ENCODE measurements at regions not wholly inside any gene's neighbourhood (a gene's known extent, or its start where the extent isn't known, plus 50 kb on each side); places are given as distances from the start of the nearest gene placed in this dataset.
"Not testable (repeated sequence)": the region's sequence is repeated elsewhere in the genome, so short reads cannot be mapped to it uniquely, and the experiment has no call there.

- no peak for DNase-seq
These were observed 854.3 kb upstream of the ACVR2A start for GRCh38 chr2:146990311-146991054.

DNA sequence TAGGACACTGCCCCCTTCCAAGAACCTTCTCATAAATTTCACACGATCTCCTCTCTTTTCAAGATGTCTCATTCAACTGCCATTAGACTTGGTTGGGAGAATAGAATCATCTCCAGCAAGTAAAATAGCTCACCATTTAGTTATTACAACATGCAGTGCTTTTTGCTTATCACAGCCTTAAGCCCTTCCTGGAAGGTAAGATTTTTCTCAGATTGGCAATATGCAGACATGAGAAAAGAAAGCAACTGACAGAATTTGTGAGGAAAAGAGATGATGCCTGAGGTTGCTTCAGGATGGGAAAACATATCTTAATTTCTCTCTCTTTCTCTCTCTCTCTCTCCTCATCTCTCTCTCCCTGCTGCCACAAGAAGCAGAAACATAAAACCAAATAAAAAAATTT lies 855.1 kb upstream of the ACVR2A start:
- no peak for DNase-seq

GRCh38 chr2:146987996-146988395 lies 856.8 kb upstream of the ACVR2A start:
- DNase-seq, result no peak

GRCh38 chr2:146986161-146986560 lies 858.7 kb upstream of the ACVR2A start:
- no peak for DNase-seq

GRCh38 chr2:146985753-146986152 lies 859.1 kb upstream of the ACVR2A start:
- no peak for DNase-seq

GRCh38 chr2:146984014-146984413 lies 860.8 kb upstream of the ACVR2A start:
- DNase-seq, result no peak

DNA sequence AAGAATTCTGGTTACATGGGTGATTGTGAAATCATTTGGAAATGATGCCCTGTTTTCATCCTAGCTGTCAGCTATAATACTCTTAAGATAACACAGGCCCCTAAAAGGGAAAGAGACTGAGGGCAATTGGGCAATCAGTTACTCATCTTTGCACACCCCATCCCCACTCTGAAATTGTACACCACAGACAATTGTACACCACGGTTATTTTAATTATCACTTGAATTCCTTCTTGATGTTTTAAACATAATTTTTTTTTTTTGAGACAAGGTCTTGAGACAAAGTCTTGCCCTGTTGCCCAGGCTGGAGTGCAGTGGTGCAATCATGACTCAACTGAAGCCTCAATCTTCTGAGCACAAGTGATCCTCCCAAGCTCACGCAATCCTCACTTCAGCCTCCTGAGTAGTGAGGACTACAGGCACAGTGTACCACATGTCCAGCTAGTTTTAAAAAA lies 862.4 kb upstream of the ACVR2A start:
- DNase-seq, result no peak

DNA sequence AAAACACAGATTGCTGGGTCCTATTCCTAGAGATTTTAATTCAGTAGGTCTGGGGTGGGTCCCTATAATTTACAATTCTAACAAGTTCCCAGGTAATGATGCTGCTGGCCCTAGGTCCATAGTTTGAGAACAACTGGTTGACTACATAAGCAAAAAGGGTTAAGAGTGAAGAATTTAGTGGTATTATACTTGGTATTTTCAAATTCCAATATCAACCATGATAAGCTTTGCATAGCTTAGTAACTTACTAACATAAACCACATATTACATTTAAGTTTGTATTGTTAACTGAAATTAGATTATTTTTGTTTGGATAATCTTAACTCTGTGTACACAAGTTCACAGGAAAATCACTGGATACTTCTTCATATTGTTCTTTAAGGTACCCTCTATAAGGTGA lies 862.9 kb upstream of the ACVR2A start:
- no peak for DNase-seq

GRCh38 chr2:146979746-146980145 lies 865.1 kb upstream of the ACVR2A start:
- DNase-seq, result no peak

DNA sequence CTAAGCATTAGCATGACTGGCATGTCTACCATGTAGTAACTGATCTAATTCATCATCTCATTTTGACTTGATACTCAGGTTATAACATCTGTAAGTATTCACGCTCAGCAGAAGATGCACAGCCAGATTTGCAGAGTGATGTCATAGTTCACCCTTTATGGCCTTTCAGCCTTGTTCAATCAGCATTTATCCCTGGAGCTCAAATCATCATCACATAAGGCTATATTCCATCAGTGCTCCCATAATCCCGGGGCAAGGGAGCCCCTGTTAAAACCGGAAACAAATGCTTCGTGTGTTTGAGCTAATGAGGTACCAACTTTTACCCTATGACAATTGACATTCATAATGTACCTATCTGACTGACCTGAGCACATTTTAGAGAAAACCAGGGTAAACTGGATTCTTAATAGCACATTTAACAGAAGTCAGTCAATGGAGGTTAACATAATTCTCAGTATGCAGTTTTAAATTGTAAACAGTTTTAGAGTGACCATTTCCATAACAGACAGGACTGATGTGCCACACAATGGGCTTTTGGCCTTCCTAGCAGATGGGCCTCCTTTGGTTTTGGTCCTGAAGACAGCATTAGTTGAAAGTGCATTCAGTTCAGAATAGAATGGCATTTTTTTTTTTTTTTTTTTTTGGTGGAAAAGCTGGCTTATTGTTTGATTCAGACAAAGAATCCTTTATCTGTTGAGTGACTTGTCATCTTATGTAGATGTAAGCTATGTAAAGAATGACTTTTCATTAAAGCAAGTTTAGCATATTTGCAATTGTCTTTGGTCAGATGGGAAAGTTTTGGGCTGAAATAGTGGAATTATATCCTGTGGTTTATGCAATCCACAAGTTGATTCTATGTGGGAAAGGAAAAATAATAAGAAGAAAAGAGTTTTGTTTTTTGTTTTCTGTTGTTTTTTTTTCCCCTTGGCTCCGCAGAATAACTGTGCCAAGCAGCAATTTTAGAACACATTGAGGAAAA lies 866.0 kb upstream of the ACVR2A start:
- no peak for DNase-seq

GRCh38 chr2:146970981-146971380 lies 873.8 kb upstream of the ACVR2A start:
- not testable (repeated sequence) for DNase-seq

GRCh38 chr2:146969703-146970102 lies 875.1 kb upstream of the ACVR2A start:
- DNase-seq, result not testable (repeated sequence)

GRCh38 chr2:146964494-146964893 lies 880.3 kb upstream of the ACVR2A start:
- DNase-seq, result no peak

DNA sequence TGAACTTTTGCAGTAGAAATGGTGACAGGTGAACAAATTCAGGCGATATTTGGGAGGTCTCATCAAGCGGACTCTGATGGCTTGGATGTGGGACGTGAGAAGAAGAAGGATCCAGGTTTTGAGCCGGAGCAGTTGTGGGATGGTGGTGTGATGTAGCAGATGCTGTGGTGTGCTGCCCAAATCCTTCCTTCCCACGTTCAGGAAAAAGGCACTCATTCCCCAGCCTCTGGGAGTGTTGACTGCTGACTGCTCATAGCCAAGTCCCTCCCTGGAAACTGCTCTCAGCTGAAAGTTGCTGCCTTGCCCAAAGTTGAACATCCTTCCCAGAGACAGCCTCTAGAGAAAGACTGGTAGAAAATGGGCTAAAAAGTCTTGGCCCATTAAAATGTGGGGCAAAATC lies 890.3 kb upstream of the ACVR2A start:
- no peak for DNase-seq

GRCh38 chr2:146952696-146953095 lies 892.1 kb upstream of the ACVR2A start:
- no peak for DNase-seq

- DNase-seq, result no peak
These were observed 893.9 kb upstream of the ACVR2A start for GRCh38 chr2:146950911-146951310.

- no peak for DNase-seq
These were observed 894.5 kb upstream of the ACVR2A start for GRCh38 chr2:146950361-146950760.

GRCh38 chr2:146949400-146949799 lies 895.4 kb upstream of the ACVR2A start:
- no peak for DNase-seq

DNA sequence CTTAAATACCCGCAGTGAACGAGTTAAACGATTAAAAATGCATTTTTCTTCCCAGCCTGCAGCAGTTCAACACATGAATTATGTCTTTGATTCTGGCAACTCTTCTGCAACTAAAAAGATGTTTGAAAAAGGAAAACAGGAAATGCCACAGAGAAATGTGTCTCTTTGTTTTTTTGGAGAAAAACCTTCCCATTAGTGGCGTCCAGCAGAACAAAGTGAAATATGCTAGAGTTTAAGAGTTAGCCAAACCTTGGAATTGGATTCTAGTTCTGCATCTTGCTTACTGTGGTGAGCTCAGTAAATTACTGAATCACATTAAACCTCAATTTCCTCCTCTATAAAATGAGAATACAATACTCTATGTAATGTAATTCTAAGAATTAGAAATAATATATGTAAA lies 900.2 kb upstream of the ACVR2A start:
- DNase-seq, result no peak

- DNase-seq, result no peak
These were observed 904.7 kb upstream of the ACVR2A start for GRCh38 chr2:146939991-146940685.

DNA sequence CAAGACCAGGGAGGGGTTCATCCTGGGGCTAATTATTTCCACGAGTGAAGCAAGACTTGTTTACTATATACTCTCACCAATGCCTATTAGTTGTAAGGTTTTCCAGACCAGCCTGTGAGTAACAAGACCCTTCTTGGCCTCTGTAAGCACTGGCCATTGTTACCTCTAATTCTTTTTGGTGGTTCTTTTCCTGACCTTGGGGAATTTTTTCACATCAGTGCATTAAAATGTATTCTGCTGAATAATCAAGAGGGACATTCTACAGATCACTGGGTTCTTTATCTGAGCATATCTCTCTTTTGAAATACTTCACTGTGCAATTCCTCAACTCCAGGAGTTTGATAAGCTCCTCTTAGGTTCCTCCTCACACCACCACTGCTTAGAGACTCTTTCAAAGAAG lies 909.9 kb upstream of the ACVR2A start:
- DNase-seq, result no peak

DNA sequence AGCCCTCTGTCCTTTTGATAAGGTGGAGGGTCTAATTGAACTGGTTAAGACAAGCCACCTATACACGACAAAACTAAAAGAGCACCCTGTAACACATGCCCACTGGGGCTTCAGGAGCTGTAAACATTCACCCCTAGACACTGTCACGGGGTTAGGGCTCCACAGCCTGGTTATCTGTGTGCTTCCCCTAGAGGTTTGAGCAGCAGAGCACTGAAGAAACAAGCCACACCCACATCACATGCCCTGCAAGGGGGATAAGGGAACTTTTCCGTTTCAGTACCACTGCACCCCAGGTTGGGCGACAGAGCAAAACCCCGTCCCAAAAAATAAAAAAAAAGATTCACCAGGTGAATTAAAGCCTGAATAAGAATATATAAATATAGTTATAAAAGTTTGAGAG lies 913.7 kb upstream of the ACVR2A start:
- DNase-seq, result no peak

GRCh38 chr2:146927080-146927711 lies 917.6 kb upstream of the ACVR2A start:
- DNase-seq, result no peak

Measured in GF-D8 (cell line).